HG02938 (cell line): ENCODE measurements at regions not wholly inside any gene's neighbourhood (a gene's known extent, or its start where the extent isn't known, plus 50 kb on each side); places are given as distances from the start of the nearest gene placed in this dataset.
"Not testable (repeated sequence)": the region's sequence is repeated elsewhere in the genome, so short reads cannot be mapped to it uniquely, and the experiment has no call there.

Experiments used
- ATAC-seq: cut with Tn5 transposase; IDR thresholded peaks from one replicate; pipeline ENCODE4 v1.9.1; 2021; ENCODE audit warnings: mild to moderate bottlenecking, moderate library complexity; ENCODE audit not compliant: unreplicated experiment

DNA sequence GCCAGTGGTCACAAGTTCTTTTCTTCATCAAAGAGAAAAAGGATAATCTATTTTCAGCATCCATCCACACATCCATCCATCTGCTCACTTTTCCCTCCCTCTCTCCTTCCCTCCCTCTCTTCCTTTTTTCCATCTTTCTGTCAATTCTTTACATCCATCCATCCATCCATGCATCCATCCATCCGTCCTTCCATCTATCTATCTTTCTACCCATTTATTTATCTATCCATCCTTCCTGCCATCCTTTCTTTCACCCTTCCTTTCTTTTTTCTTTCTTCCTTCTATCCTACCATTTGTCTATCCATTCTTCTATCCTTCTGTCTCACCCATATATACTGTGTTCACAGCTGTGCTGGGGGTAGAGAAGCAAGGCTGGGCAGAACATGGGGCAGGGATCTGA lies 212.4 kb upstream of the GALNT2 start:
- no peak for ATAC-seq

DNA sequence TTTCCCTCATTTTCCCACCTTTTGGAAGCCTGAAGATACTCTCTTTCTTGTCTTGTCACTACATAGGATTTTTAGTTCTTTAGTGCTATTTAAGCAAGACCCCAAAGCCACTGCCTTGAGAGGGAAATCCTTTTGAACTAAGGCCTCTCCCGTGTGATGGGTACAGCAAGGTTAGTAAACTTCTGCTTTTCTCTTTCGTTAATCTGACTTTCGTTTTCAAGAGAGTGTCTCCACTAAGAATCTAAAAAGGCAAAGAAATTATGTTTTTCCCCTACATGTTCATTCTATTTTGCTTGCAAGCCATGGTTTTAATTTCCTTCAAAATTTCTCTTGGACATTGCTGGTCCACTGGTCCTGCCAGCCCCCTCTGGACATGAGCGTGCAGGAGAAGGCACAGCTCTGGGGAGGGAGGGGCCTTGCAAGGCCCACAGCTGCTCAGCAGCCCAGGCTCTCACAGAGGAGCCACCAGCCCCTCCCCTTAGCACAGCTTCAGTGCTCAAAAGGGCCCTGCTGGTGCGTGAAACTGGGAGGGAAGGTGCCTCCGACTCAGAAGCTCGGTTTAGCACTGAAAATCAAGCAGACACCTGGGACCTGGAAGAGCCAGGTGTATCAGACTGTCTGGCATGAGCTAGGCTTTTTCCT lies 210.9 kb upstream of the GALNT2 start:
- ATAC-seq: peak; percentile 92

DNA sequence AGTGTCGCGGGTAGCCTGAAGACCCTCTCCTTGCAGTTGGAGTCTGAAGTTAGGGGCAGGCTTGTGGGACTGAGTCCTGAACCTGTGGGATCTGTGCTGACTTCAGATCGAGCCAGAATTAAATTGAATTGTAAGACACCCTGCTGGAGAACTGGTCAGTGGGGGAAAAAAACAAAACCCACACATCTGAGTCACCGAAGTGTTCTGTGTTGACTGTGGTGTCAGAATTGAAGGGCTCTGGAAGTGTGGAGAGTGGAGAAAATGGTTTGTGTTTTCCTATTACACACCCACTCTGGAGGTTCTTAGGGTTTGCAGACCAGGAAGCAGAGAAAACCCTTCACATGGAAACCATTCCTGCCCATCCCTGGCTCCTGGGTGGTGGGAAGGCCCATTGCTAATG lies 209.5 kb upstream of the GALNT2 start:
- ATAC-seq: no peak

DNA sequence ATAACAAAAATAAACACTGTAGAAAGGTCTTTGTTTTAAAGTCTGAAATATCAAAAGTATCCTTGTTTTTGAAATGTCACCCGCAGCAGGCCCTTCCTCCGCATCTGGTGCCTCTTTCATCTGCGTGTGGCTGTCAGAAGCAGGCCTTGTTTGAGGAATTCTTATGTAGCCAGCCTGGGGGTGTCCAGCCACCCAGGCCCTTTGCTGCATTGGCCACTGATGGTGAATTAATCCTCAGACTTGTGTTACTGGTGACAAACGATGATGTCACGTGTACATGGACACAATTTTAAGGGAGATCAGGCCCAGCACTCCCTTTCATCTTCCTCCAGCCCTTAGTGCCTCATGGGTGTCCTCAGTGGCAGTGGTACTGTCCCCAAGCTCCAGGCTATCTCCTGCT lies 208.0 kb upstream of the GALNT2 start:
- no peak for ATAC-seq

DNA sequence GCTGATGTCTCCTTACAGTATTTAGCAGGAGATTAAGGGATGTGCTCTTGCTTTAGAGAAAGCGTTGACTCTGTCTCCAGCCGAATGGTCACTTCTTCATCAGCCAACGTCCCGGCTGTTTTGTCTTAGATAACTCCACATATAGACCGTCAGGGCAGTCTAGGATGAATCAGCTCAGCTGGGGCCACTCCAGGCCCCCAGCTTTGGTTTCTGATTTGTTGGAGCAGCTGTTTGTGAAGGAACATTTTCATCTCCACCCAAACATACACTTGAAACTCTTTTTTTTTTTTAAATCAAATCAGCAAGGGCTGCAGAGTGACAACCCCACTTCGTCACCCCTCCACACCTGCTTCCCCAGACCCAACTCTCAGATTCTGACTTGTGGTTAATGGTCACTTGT lies 206.1 kb upstream of the GALNT2 start:
- no peak for ATAC-seq

DNA sequence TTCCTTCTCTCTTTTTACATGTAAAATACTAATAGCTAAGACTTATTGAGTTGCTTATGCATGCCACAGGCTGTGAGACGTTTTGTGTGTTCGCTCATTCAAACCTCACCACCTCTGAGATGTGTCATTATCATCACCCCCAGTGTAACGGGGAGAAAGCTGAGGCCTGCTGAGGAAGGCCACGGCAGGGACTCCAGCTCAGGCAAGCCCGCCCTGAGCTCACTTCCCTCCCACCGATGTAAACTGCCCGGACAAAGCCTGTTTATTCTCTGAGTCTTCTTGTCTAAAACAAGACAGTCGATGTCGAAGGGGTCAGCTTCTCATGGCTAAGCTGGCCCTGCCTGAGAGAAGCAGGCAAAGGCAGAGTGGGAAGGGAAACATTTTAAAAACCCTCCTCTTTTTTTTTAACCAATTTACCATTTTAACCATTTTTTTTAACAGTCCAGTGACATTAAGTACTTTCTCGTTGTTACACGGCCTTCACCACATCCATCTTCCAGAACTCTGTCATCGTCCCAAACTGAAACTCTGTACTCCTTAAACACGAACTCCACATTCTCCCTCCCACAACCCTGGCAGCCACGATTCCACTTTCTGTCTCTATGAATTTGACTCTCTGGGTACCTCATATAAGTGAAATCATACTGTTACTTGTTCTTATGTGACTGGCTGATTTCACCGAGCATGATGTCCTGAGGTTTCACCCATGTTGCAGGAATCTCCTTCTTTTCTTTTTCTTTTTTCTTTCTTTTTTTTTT lies 204.8 kb upstream of the GALNT2 start:
- ATAC-seq: no peak

DNA sequence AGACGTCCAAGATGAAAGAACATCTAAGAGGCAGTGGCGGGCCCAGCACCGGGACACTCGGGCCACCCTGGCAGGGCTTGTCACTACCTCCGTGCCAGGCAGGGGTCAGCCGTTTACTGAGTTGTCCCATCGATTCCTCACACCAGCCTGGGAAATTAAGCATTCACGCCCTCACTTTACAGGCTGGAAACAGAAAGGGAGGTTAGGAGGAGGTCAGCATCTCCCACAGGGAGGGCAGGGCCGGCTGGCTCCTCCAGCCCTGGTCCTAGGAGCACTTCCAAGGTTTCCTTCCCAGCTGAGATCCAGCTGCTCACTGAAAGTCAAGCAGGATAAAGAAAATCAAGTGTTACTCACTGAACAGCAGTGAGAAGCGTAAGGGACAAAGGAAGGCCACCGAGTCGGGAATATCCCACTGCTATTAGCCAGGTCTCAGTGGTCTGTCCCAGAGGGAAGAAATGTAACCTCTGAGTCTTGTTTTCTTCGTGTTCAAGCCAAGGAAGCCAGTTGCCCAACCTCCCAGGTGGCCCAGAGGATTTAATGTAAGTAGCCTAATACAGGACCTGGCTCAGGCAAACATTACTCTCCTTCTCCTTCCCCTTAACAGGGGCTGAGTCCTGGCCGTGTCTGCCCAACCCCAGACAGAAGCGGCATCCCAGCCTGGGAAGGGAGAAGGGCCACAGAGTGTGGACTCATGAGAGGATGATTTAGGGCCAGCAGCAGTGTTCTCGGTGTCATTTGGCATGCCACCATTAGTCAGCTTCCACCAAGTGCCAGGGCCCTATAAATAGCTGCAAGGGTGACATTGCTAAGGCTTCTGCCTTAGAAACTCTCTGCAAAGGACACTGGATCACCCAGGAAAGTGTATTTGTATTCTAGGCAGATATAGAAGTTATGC lies 203.1 kb upstream of the GALNT2 start:
- no peak for ATAC-seq

DNA sequence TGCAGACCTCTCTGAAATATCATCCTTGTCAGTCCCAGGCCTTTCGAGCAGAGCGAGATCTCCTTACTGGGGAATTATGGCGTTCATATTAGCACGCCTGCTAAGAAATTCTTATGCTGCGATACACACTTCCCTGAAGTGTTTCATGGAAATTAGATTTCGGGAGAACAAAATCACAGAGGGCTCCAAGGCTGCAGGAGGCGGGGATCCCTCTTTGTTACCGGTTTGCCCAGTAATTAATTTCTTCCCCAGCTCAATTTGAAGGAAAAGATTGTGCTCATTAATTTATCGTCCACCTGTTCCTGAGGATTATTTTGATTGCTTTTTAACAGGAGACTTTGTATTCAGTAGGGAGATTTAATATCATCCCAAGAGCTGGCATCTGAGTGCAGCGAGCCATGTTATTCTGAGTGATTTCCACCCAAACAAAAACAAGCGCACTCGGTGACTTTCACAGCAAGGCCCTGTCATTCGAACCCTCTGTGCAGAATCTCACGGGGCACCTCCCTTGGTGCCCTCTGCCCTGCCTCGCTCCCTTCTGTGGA lies 202.3 kb upstream of the GALNT2 start:
- ATAC-seq: no peak

DNA sequence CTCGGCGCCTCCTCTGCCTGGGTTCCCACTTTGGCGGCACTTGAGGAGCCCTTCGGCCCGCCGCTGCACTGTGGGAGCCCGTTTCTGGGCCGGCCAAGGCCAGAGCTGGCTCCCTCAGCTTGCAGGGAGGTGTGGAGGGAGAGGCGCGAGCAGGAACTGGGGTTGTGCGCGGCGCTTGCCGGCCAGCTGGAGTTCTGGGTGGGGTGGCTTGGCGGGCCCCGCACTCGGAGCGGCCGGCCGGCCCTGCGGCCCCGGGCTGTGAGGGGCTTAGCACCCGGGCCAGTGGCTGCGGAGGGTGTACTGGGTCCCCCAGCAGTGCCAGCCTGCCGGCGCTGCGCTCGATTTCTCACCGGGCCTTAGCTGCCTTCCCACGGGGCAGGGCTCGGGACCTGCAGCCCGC lies 201.7 kb upstream of the GALNT2 start:
- ATAC-seq: not testable (repeated sequence)

DNA sequence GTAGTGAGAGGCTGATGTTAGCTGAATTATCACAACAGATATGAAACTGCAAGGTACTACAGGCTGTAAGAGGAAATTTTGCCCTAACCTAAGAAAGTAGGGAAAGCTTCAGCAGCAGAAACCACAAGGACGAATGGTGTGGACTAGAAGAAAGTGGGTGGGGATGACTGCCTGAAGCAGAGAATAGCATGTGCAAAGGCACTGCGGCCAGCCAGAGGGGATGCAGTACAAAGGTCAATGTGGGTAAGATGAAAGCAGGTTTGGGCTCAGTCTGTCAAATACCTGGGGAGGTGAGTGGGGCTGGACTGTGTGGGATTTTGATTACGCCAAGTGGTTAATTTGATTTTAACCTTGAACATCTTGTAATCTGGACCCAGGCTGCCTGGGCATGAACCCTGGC lies 199.3 kb upstream of the GALNT2 start:
- ATAC-seq: no peak

DNA sequence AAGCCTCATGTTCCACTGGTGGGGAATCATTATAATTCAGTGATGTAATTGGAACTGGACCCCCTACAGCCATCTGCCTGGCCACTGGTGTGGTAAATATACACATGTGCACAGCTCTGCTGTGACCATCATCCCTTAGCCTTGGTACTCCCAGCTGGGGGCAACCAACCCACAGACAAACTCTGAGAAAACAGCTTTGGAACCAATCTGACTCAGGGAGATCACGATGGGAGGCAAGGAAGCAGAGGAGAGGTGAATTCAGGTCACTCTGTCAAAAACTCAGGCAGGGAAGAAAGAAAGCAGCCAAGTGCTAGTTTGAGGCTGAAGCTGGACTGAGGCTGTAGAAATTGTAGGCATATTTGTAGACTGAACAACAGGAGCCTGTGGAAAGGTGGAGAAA lies 197.8 kb upstream of the GALNT2 start:
- ATAC-seq: no peak

DNA sequence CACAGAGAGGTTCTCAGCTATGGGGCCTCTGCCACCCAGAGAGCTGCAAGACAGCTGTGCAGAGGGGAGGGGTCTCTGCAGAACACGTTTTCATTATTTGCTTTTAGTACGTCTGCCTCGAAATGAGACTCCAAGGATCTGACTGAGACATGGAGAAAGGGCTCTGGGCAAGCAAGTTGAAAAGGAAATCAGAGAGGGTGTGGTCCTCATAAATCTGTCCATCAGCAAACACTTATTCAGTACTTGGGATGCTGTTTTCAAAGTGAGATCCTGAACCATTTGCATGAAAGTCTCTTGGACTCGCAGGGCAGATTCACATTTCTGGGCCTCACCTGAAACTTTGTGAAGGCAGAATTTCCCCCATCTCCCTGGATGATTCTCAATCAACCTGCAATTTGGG lies 197.4 kb upstream of the GALNT2 start:
- ATAC-seq: no peak

DNA sequence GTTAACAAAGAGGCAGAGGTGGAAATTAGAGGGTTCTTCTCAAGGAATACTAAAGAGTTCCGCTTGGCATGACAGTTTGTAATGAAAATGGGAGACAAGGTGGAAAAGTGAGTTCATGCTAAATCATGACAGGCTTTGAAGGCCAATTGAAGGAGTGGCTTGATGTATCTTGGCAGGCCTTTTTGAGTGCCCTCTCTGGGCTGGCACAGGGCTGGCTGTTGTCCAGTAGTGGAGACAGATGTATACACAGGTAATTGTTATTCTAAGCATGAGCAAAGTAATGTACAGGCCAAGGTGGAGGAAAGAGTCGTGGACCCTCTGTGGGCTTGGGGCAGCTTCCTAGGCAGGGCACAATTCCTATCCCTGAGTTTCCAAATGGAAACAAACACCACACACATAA lies 196.7 kb upstream of the GALNT2 start:
- ATAC-seq: no peak

DNA sequence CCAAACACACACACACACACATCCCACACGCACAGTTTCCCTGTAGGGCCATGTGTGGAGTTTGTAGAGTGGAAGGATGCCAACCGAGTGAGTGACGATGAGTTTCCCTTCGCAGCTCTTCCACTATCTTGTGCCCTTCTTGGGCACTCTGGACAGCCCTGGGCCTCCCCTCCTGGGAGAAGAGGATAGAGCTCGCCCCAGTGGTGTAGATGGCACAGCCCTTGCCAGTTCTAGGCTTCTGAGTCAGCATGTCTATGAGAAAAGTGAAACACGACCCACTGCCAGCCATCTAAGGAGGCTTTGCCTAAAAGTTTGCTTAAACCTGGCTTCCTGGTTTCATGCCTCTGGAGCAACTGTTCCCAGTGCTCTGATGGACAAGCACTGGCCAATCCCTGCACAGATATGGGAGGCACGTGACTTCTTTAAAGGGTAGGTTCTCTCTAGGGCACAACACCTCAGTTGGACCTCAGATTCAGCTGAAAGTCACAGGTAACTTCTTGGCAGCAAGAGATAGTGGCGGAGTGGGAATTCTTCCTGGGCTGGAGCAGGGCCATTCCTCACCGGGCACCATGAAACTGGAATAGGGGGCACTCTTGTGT lies 195.9 kb upstream of the GALNT2 start:
- ATAC-seq: no peak

DNA sequence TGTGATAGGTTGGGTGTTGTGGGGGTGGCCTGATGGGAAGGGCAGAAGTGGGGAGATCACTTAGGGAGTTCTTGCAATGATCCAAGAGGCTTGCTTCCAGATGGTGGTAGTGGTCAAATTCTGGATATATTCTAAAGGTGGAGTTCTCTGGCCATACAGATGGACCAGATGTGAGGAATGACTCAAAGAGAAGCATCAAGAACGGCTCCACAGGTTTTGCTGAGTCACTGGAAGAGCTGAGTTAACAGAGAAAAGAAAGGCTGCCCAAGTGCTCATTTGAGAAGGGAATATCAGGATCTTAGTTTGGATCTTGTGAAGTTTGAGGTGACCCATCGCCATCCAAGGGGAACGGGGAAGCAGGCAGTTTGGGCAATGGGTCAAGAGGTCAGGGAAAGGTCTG lies 192.9 kb upstream of the GALNT2 start:
- no peak for ATAC-seq

DNA sequence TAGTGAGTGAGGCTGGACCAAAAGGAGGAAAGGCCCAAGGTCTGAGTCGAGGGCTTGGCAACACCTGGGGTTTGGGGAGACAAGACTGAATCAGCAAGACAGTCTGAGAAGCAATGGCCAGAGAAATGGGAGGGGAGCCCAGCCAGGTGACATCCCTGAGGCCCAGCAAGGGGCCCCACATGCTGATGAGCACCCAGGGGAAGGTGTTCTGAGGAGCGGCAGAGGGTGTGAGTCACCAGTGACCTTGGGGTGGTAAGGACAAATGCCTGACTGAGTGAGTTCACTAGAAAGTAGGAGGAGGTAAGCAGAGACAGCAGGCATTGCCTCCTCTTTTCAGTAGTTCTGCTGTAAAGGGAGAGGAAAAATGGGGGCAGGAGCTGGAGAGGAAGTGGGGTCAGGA lies 192.4 kb upstream of the GALNT2 start:
- ATAC-seq: no peak

DNA sequence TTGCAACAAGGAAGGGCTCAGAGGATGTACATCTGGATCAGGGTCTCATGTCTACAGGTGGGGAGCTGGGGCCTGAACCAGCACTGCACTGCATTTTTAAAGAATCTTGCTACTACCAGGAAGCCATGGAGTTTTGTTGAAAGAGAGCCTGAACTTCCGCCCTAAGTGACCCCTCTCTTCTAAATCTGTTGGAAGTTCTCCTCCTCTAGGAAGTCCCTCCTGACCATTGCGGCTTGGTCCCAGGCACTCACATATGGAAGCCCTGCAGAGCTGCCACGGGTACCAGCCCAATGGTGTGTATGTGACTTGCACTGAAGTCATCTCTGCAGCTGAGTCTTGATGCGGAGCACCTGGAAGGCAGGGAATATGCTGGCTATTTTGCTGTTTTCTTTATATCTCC lies 192.0 kb upstream of the GALNT2 start:
- no peak for ATAC-seq

DNA sequence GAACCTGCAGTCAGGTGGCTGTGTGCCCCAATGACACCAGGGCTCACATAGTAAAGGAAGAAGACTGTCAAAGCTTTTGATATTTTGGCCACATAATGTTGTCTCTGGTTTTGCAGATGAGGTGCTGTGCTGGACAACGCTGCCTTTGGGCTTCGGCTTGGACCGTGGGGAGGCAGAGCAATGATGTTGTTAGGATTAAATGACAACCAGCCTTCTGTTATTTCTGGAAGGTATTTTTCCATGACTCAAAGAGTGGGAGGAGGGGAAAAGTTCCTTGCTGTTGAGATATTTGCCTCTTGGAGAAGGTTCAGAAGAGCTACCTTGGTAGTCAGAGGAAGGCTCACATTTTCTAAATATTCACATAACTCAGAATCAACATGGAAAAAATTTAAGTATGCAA lies 187.3 kb upstream of the GALNT2 start:
- ATAC-seq: no peak

DNA sequence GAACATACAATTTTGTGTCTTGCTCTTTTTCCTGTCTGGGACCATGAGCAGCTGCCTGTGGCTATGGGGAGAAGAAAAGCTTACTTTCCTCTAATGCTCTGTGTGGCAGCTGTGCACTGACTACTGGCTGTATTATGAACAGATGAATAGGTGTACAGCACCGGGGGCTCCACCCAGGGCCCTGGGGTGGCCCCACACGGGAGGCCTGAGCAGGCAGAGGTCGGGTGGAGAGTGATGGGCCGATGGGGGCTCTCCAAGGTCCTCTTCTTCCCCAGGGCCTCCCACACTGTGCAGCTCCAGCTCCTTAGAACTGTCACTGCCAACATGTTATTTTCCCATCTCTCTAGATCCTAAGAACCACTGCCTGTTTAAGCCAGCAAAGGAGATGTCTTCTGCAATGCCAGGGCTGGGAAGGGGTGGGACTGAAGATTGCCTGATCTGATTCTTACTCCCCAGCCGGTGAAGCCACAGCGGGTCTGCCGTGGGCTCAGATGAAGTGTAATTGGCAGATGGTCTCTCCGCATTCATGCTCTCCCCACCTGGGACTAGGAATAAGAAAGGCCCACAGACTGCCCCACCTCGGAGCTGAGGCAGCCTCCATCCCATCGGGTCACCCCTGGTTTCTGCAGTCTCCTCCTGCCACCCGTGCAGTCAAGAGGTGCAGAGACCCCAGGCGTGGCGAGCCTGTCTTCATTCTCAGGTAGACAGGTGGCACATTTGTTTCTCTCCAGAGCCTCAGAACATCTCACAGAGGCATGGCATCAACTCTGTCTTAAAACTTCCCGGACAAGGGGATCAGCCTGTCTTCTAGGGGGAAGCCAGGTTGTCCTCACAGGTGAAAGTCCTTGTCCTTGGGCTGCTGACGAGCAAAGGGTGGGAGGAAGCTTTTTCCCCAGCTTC lies 186.5 kb upstream of the GALNT2 start:
- ATAC-seq: no peak

DNA sequence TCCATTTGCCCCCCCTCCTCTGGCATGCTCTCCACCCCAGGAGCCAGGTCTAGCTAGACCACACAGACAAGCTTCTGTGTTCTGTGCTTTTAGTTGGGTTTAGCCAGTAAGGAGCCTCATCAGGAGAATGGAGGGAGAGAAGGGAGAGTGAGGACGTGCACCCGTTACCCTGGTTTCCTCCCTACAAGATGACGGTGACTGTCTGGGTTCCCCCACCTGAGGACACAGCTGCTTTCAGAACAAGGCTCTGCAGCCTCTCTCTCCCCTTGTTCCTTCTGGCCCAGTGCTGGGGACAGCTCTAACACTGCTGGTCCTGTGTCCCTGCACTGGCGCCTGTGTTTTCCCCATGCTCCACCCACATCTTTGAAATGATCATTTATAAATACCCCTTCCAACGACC lies 184.4 kb upstream of the GALNT2 start:
- no peak for ATAC-seq
